ENCODE measurements at regions not wholly inside any gene's neighbourhood (a gene's known extent, or its start where the extent isn't known, plus 50 kb on each side); places are given as distances from the start of the nearest gene placed in this dataset.

- TF ChIP-seq CTCF (IDR thresholded peaks at IDR 0.05; ENCODE audit: low read depth, low read length, poor library complexity, severe bottlenecking) = no peak
- no peak for TF ChIP-seq EZH2phosphoT487 (IDR thresholded peaks at IDR 0.05; ENCODE audit: borderline replicate concordance, low read length)
Observed at GRCh38 chr13:80242728-80243427, 98.0 kb downstream of the SPRY2 start.

Measured in DOHH2 (cell line).